ENCODE measurements at regions not wholly inside any gene's neighbourhood (a gene's known extent, or its start where the extent isn't known, plus 50 kb on each side); places are given as distances from the start of the nearest gene placed in this dataset.

GRCh38 chr16:19940195-19940594, 55.5 kb upstream of the GPRC5B start:
- DNase-seq (ENCODE audit: low read depth): no peak
- TF ChIP-seq CTCF (IDR thresholded peaks at IDR 0.05; ENCODE audit: low read length, missing control alignments): no peak
- H3K4me3 ChIP-seq (replicated peaks; ENCODE audit: low read depth, low read length): no peak overlapping the region

GRCh38 chr16:19939553-19939952, 54.9 kb upstream of the GPRC5B start:
- no peak for DNase-seq (ENCODE audit: low read depth)
- no peak overlapping the region for H3K4me3 ChIP-seq (replicated peaks; ENCODE audit: low read depth, low read length)
- TF ChIP-seq CTCF (IDR thresholded peaks at IDR 0.05; ENCODE audit: low read length, missing control alignments): no peak

GRCh38 chr16:19938536-19938935, 53.9 kb upstream of the GPRC5B start:
- H3K4me3 ChIP-seq (replicated peaks; ENCODE audit: low read depth, low read length): no peak overlapping the region
- TF ChIP-seq CTCF (IDR thresholded peaks at IDR 0.05; ENCODE audit: low read length, missing control alignments): no peak
- DNase-seq (ENCODE audit: low read depth): no peak

- TF ChIP-seq CTCF (IDR thresholded peaks at IDR 0.05; ENCODE audit: low read length, missing control alignments): no peak
- no peak for DNase-seq (ENCODE audit: low read depth)
- H3K4me3 ChIP-seq (replicated peaks; ENCODE audit: low read depth, low read length): no peak overlapping the region
These were observed 51.8 kb upstream of the GPRC5B start for GRCh38 chr16:19936441-19936840.

- no peak overlapping the region for H3K4me3 ChIP-seq (replicated peaks; ENCODE audit: low read depth, low read length)
- TF ChIP-seq CTCF (IDR thresholded peaks at IDR 0.05; ENCODE audit: low read length, missing control alignments): no peak
- DNase-seq (ENCODE audit: low read depth): no peak
These were observed 51.0 kb upstream of the GPRC5B start for GRCh38 chr16:19935694-19936093.

All from fibroblast of pulmonary artery (primary cell).